ENCODE measurements at regions not wholly inside any gene's neighbourhood (a gene's known extent, or its start where the extent isn't known, plus 50 kb on each side); places are given as distances from the start of the nearest gene placed in this dataset.
"Not testable (repeated sequence)": the region's sequence is repeated elsewhere in the genome, so short reads cannot be mapped to it uniquely, and the experiment has no call there.

- TF ChIP-seq CTCF (IDR thresholded peaks at IDR 0.05; ENCODE audit: low read length, missing control alignments): no peak
- DNase-seq (ENCODE audit: low read depth): no peak
- H3K4me3 ChIP-seq (replicated peaks; ENCODE audit: low read depth, low read length): peak overlapping the region; percentile 68
These were observed 99.8 kb upstream of the SVIL start for GRCh38 chr10:29734640-29734961.

- no peak for TF ChIP-seq CTCF (IDR thresholded peaks at IDR 0.05; ENCODE audit: low read length, missing control alignments)
- DNase-seq (ENCODE audit: low read depth): no peak
- no peak overlapping the region for H3K4me3 ChIP-seq (replicated peaks; ENCODE audit: low read depth, low read length)
These were observed 98.6 kb upstream of the SVIL start for GRCh38 chr10:29733323-29733722.

- no peak overlapping the region for H3K4me3 ChIP-seq (replicated peaks; ENCODE audit: low read depth, low read length)
- TF ChIP-seq CTCF (IDR thresholded peaks at IDR 0.05; ENCODE audit: low read length, missing control alignments): no peak
- DNase-seq (ENCODE audit: low read depth): no peak
These were observed 98.1 kb upstream of the SVIL start for GRCh38 chr10:29732918-29733317.

- no peak for DNase-seq (ENCODE audit: low read depth)
- no peak overlapping the region for H3K4me3 ChIP-seq (replicated peaks; ENCODE audit: low read depth, low read length)
- no peak for TF ChIP-seq CTCF (IDR thresholded peaks at IDR 0.05; ENCODE audit: low read length, missing control alignments)
These were observed 97.0 kb upstream of the SVIL start for GRCh38 chr10:29731760-29732159.

GRCh38 chr10:29730969-29731368 lies 96.2 kb upstream of the SVIL start:
- no peak overlapping the region for H3K4me3 ChIP-seq (replicated peaks; ENCODE audit: low read depth, low read length)
- no peak for DNase-seq (ENCODE audit: low read depth)
- TF ChIP-seq CTCF (IDR thresholded peaks at IDR 0.05; ENCODE audit: low read length, missing control alignments): no peak

- no peak for TF ChIP-seq CTCF (IDR thresholded peaks at IDR 0.05; ENCODE audit: low read length, missing control alignments)
- H3K4me3 ChIP-seq (replicated peaks; ENCODE audit: low read depth, low read length): no peak overlapping the region
- no peak for DNase-seq (ENCODE audit: low read depth)
These were observed 95.7 kb upstream of the SVIL start for GRCh38 chr10:29730458-29730857.

- TF ChIP-seq CTCF (IDR thresholded peaks at IDR 0.05; ENCODE audit: low read length, missing control alignments): no peak
- H3K4me3 ChIP-seq (replicated peaks; ENCODE audit: low read depth, low read length): no peak overlapping the region
These were observed 93.8 kb upstream of the SVIL start for GRCh38 chr10:29728541-29729049.

GRCh38 chr10:29725927-29726326 lies 91.2 kb upstream of the SVIL start:
- DNase-seq (ENCODE audit: low read depth); H3K4me3 ChIP-seq (replicated peaks; ENCODE audit: low read depth, low read length): not testable (repeated sequence)

More at GRCh38 chr10:29728541-29729049, 93.8 kb upstream of the SVIL start:
- DNase-seq (ENCODE audit: low read depth): no peak

All from fibroblast of pulmonary artery (primary cell).